Fibroblast of mammary gland (primary cell): ENCODE measurements at regions not wholly inside any gene's neighbourhood (a gene's known extent, or its start where the extent isn't known, plus 50 kb on each side); places are given as distances from the start of the nearest gene placed in this dataset.

ENCODE experiments used
- DNase-seq: peaks from one replicate; pipeline ENCODE4 v3.0.0-alpha.2; 2010; ENCODE audit warnings: low read depth
- H3K4me3 ChIP-seq: 2 replicates; pipeline ENCODE4 v1.5.1; 2011; ENCODE audit warnings: low read depth, mild to moderate bottlenecking, low read length, moderate library complexity; ENCODE audit not compliant: control insufficient read depth
- TF ChIP-seq, protein P1 (sequence below): conservative IDR thresholded peaks from 2 replicates; pipeline ENCODE4 v1.5.1; 2011; ENCODE audit warnings: low read depth, low read length, inconsistent platforms; ENCODE audit not compliant: control insufficient read depth, insufficient read depth

DNA sequence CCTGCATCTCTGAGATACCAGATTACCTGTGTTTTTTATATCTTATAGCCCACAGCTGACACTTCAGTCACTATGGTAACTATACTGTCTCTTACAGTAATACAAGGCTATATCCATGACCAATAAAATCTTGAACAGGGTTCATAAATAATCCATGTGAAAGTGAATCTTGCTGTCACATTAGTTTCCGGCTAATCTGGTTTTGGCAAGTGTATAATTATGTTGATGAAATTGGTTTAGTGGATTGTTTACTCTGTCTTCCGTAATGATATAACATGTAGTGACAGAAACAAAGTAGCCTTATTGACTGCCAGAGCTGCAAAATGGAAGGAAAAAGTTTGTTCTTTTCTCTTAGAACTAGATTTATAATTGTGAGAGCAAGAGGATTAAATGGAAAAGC lies 686.6 kb upstream of the PABPC4L start:
- TF ChIP-seq, protein P1, sequence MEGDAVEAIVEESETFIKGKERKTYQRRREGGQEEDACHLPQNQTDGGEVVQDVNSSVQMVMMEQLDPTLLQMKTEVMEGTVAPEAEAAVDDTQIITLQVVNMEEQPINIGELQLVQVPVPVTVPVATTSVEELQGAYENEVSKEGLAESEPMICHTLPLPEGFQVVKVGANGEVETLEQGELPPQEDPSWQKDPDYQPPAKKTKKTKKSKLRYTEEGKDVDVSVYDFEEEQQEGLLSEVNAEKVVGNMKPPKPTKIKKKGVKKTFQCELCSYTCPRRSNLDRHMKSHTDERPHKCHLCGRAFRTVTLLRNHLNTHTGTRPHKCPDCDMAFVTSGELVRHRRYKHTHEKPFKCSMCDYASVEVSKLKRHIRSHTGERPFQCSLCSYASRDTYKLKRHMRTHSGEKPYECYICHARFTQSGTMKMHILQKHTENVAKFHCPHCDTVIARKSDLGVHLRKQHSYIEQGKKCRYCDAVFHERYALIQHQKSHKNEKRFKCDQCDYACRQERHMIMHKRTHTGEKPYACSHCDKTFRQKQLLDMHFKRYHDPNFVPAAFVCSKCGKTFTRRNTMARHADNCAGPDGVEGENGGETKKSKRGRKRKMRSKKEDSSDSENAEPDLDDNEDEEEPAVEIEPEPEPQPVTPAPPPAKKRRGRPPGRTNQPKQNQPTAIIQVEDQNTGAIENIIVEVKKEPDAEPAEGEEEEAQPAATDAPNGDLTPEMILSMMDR: no peak
- no peak for DNase-seq
- H3K4me3 ChIP-seq: no peak overlapping the region

DNA sequence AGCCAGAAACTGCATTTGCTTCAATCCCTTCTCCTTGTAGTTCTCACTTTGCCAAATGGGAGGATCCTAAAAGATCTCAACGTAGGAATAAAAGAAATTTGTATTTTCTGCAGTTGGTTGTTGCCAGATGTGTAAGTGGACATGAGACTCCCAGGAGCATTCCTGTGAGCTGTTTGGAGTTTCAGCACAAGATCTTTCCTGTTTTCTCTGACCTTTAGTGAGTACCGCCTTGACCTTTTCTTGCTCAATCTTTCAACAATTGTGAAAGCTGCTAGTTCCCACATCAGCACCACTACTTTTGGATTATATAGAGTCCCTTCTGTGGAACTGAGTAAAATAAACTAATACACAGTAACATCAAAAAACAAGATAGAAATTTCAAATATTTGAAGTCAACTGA lies 683.8 kb upstream of the PABPC4L start:
- no peak overlapping the region for H3K4me3 ChIP-seq
- TF ChIP-seq, protein P1: no peak
- peak; percentile 0 for DNase-seq

DNA sequence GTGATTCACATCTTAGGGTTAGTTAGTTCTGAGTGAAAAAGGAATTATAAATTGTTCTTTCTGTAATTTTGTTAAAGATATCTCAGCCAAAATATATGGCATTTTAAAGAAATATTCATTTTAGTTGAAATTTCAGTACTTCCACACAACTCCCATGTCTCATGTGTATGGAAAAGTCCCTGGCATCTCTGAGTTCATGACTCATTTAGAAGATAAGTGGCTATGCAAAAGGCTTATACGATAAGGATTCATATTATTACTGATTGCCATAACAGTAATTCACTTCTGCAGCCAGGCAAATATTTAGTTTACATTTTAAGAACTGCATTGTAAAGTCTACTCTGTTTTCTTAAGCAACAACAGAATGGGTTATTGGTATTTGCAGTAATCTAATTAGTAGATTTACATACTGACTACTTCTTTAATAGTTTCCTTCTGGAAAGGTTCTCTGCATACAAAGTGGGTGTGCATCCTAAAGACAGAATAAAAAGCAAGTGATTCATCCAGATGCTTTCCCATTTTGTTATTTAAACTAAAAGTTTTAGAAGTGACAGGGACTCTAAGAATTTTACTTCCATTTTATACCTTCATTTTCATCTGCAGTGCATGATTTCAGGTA lies 682.4 kb upstream of the PABPC4L start:
- DNase-seq: no peak
- H3K4me3 ChIP-seq: no peak overlapping the region
- TF ChIP-seq, protein P1: no peak

DNA sequence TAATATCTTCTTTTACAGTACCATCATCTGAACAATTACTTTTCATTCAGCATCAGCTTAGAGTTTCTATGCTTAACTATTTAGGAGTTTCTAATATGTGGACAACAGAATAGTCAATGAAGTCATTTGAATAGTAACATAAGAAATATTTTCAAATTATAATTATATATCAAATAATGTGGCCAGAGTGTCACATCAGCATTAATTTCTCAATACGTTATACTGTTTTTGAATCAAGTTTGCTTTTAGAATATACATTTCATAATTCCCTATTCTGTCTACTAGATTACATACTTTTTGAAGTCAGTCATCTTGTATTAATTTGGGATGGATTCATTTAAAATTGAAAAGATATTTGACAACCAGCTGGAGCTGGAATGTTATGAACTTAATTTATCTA lies 677.4 kb upstream of the PABPC4L start:
- no peak for DNase-seq

DNA sequence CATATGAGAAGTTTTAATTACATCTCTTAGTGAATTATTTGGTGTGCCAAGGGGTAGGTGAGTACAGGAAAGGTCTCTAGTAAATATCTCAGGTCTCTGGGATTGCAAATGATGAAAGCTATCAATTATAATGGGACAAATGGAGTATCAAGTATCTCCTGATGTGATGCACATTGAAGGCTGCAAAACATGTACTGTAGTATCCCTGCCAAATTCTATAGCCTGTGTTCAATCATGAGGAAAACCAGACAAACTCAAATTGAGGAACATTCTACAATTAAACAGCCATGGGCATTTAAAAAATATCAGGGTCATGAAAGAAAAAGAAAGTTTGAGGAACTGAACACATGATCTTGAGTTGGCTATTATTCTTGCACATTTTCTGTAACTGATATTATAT lies 665.4 kb upstream of the PABPC4L start:
- DNase-seq: no peak
- no peak overlapping the region for H3K4me3 ChIP-seq
- TF ChIP-seq, protein P1: no peak

More for the DNA sequence above, 677.4 kb upstream of the PABPC4L start:
- TF ChIP-seq, protein P1: no peak
- no peak overlapping the region for H3K4me3 ChIP-seq

DNA sequence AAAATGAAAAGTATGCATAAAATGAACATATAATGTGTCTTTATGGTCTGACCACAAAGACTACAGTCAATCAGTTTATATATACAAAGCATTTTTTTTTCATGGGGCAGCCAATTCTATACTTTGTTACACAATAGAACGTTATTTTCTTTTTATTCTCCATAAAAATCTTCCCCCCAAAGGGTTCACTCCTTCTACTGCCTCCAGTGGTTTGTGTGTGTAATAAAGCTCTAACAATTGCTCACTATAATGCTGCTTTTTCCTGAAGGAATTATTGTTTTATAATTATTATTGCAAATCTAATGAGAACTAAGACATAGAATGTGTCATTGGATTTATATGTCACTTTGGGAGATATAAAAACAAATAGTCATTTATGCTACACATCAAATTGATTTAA lies 664.1 kb upstream of the PABPC4L start:
- H3K4me3 ChIP-seq: no peak overlapping the region
- TF ChIP-seq, protein P1: no peak
- DNase-seq: no peak

DNA sequence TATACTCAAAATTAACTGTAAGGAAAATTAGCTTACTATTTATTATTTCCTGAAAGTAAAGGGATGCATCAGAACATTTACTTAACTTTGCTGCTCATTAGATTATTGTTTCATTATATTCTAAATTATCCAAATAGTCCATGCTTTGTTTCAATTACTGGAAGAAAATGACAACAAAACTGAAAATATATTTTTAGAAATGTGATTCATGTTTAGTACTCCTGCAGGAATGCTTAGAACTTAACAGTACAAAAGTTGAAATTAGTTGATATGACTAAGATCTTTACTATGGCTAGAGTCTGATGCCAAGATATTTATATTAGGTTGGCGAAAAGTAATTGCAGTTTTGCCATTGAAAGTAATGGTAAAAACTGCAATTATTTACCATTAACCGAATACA lies 660.5 kb upstream of the PABPC4L start:
- no peak for DNase-seq
- TF ChIP-seq, protein P1: no peak
- H3K4me3 ChIP-seq: no peak overlapping the region
